MCF 10A (cell line): ENCODE measurements at regions not wholly inside any gene's neighbourhood (a gene's known extent, or its start where the extent isn't known, plus 50 kb on each side); places are given as distances from the start of the nearest gene placed in this dataset.

Source experiments
- BruUV-seq: library from RNA; stranded (reverse); fragments of 400-500 nt; replicated peaks from 2 replicates; lab custom pipeline; 2021; lab: Mats Ljungman, UMichigan
- CTCF ChIA-PET: fragments of 300-600 bp; sonication (Branson Sonifier 250); formaldehyde crosslinking; extraction: SDS; loops from one replicate; lab custom pipeline; 2021; ENCODE audit warnings: antibody characterized with exemption, inconsistent platforms; lab: Yijun Ruan, JAX
- POLR2A ChIA-PET: fragments of 300-600, 350-650 bp; sonication (Branson Sonifier 250); formaldehyde crosslinking; extraction: SDS; loops from one replicate; lab custom pipeline; 2020; ENCODE audit warnings: antibody characterized with exemption, inconsistent platforms; lab: Yijun Ruan, JAX
- DNase-seq: peaks from one replicate; pipeline ENCODE4 v3.0.0-alpha.2; 2018; ENCODE audit not compliant: unreplicated experiment
- H3K27ac Mint-ChIP-seq: one replicate; pipeline ENCODE4 v1.8.0; 2022; ENCODE audit warnings: mild to moderate bottlenecking, low read depth, mixed read lengths; ENCODE audit not compliant: unreplicated experiment
- H3K27me3 Mint-ChIP-seq: one replicate; pipeline ENCODE4 v1.8.0; 2022; ENCODE audit warnings: mixed read lengths; ENCODE audit not compliant: insufficient read depth, unreplicated experiment
- H3K36me3 Mint-ChIP-seq: one replicate; pipeline ENCODE4 v1.8.0; 2022; ENCODE audit warnings: mild to moderate bottlenecking, moderate library complexity, mixed read lengths; ENCODE audit not compliant: insufficient read depth, unreplicated experiment
- H3K4me1 Mint-ChIP-seq: one replicate; pipeline ENCODE4 v1.8.0; 2022; ENCODE audit warnings: mixed read lengths; ENCODE audit not compliant: insufficient read depth, unreplicated experiment
- H3K4me3 Mint-ChIP-seq: one replicate; pipeline ENCODE4 v1.8.0; 2022; ENCODE audit warnings: mild to moderate bottlenecking, moderate library complexity, mixed read lengths; ENCODE audit not compliant: unreplicated experiment
- H3K9me3 Mint-ChIP-seq: one replicate; pipeline ENCODE4 v1.8.0; 2022; ENCODE audit warnings: mixed read lengths; ENCODE audit not compliant: unreplicated experiment
- intact Hi-C: fragments of 100-400 bp; cut with micrococcal nuclease; formaldehyde crosslinking; loops from 2 replicates; pipeline ENCODE4 v1.14.1; 2022
- TF ChIP-seq, protein P1 (sequence below): fragments of 200-600 bp; IDR thresholded peaks from one replicate; pipeline ENCODE4 v1.8.0; 2022; ENCODE audit warnings: antibody characterized with exemption, mild to moderate bottlenecking; ENCODE audit not compliant: unreplicated experiment

DNA sequence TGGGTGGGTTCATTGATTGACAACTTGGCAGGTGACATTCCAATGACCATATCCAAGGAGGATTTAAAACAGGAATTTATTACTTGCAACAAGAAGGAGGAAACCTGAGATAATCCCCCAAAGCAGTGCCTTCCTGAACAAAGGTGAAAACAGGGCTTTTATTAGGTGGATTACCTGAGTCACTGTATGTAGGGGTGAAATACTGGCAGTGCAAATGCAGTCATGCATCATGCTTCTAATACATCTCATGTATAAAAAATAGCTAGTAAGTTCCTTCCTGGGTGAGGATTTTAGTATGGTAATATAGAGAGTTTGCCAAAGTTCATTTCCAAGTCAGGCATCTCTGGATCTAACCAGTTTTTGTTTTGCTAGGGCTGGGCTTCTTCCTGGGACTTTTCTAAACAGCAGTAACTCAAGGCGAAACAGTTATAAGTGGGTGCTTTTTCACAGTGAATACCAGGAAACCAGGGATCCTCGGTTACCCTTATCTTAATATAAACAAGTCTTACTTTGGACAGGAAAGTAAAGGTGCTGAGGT, 583.4 kb upstream of the LRRTM1 start:
- H3K36me3 Mint-ChIP-seq, result no peaks in the 10 kb centered on the region
- no peaks in the 10 kb centered on the region for H3K4me1 Mint-ChIP-seq
- H3K4me3 Mint-ChIP-seq, result no peak overlapping the region
- BruUV-seq, result no TSS peak
- TF ChIP-seq, protein P1, sequence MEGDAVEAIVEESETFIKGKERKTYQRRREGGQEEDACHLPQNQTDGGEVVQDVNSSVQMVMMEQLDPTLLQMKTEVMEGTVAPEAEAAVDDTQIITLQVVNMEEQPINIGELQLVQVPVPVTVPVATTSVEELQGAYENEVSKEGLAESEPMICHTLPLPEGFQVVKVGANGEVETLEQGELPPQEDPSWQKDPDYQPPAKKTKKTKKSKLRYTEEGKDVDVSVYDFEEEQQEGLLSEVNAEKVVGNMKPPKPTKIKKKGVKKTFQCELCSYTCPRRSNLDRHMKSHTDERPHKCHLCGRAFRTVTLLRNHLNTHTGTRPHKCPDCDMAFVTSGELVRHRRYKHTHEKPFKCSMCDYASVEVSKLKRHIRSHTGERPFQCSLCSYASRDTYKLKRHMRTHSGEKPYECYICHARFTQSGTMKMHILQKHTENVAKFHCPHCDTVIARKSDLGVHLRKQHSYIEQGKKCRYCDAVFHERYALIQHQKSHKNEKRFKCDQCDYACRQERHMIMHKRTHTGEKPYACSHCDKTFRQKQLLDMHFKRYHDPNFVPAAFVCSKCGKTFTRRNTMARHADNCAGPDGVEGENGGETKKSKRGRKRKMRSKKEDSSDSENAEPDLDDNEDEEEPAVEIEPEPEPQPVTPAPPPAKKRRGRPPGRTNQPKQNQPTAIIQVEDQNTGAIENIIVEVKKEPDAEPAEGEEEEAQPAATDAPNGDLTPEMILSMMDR, result no peak
- intact Hi-C loops, result no loop called here
- DNase-seq, result no peak
- no peak overlapping the region for H3K27ac Mint-ChIP-seq
- no peaks in the 10 kb centered on the region for H3K9me3 Mint-ChIP-seq
- ChIA-PET CTCF (interaction anchor here (1.1 kb wide), 1 partner anchor 21 kb away, joined by 4 read pairs; no protein-coding TSS in a partner anchor), POLR2A (no interaction called here)
- no peaks in the 10 kb centered on the region for H3K27me3 Mint-ChIP-seq

- ChIA-PET CTCF (no interaction called here), POLR2A (no interaction called here)
- Mint-ChIP-seq H3K27ac (no peak overlapping the region), H3K36me3 (no peaks in the 10 kb centered on the region), H3K9me3 (no peaks in the 10 kb centered on the region), H3K4me3 (no peak overlapping the region), H3K4me1 (no peaks in the 10 kb centered on the region), H3K27me3 (no peaks in the 10 kb centered on the region)
- DNase-seq, result no peak
- intact Hi-C loops, result no loop called here
- TF ChIP-seq, protein P1, result no peak
- no TSS peak for BruUV-seq
Measured at GRCh38 chr2:80874374-80874773, 569.8 kb upstream of the LRRTM1 start.

- Mint-ChIP-seq H3K9me3 (no peaks in the 10 kb centered on the region), H3K4me3 (no peak overlapping the region), H3K27ac (no peak overlapping the region), H3K36me3 (no peaks in the 10 kb centered on the region), H3K4me1 (no peaks in the 10 kb centered on the region), H3K27me3 (no peaks in the 10 kb centered on the region)
- no TSS peak for BruUV-seq
- ChIA-PET POLR2A (no interaction called here), CTCF (interaction anchor here (0.7 kb wide), 1 partner anchor 794 kb away, joined by 3 read pairs; no protein-coding TSS in a partner anchor)
- TF ChIP-seq, protein P1, result no peak
- intact Hi-C loops, result no loop called here
- no peak for DNase-seq
Measured at GRCh38 chr2:80869858-80870438, 565.4 kb upstream of the LRRTM1 start.

DNA sequence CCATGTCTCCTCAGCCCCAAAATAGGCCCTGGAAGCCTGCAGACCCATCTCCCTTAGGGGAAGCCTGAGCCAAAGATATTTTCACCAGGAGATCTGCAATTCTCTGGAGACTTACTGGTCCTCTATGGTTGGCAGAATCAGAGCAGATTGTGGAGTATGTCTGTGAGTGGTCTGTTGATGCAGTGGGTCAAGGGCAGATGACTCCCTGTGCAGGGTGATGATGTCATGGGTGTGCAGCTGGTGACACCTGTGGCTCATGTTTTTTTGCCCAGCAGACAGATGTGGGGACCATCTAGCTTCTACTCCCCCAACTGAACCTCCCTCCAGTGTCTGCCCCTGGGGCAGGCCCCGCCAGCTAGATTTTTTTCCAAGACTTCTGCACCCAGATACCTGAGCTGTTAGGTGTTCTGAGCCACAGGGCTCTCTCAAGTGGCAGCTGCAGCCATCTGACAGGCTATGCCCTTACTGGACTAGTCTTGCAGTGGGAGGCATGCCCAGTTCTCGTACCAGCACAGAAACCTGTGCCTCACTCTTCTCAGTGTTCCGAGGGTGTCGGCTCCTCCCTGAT, 558.7 kb upstream of the LRRTM1 start:
- BruUV-seq, result no TSS peak
- Mint-ChIP-seq H3K27me3 (no peaks in the 10 kb centered on the region), H3K4me1 (peaks cover 14% of the 10 kb centered on the region), H3K4me3 (no peak overlapping the region), H3K36me3 (no peaks in the 10 kb centered on the region), H3K27ac (peak overlapping the region; percentile 75), H3K9me3 (no peaks in the 10 kb centered on the region)
- no peak for DNase-seq
- POLR2A ChIA-PET, result no interaction called here
- TF ChIP-seq, protein P1, result no peak
- intact Hi-C loops, result no loop called here
- CTCF ChIA-PET, result interaction anchor here (0.6 kb wide), 1 partner anchor 410 kb away, joined by 3 read pairs; no protein-coding TSS in a partner anchor
